OCI-LY7 (cell line): ENCODE measurements at regions not wholly inside any gene's neighbourhood (a gene's known extent, or its start where the extent isn't known, plus 50 kb on each side); places are given as distances from the start of the nearest gene placed in this dataset.

Experiments
- CTCF ChIP-seq: fragments of 200-600 bp; sonication (generic); conservative IDR thresholded peaks from 2 replicates; pipeline ENCODE4 v1.5.1; 2014; ENCODE audit warnings: mild to moderate bottlenecking, antibody characterized with exemption, low read length, moderate library complexity, mixed read lengths
- EZH2phosphoT487 ChIP-seq: fragments of 200-600 bp; sonication (generic); IDR thresholded peaks from 2 replicates; pipeline ENCODE4 v1.6.1; 2018; ENCODE audit warnings: low read depth, borderline replicate concordance, mild to moderate bottlenecking, mixed run types, antibody characterized with exemption, low read length, moderate library complexity, mixed read lengths

- TF ChIP-seq CTCF (no peak), EZH2phosphoT487 (no peak)
Measured at GRCh38 chr12:46535376-46535775, 162.8 kb upstream of the SLC38A2 start.
